Endothelial cell of umbilical vein (primary cell): ENCODE measurements at regions not wholly inside any gene's neighbourhood (a gene's known extent, or its start where the extent isn't known, plus 50 kb on each side); places are given as distances from the start of the nearest gene placed in this dataset.

ENCODE experiments used
- BruUV-seq: library from RNA; stranded (reverse); fragments of 400-500 nt; replicated peaks from 2 replicates; lab custom pipeline; 2021; lab: Mats Ljungman, UMichigan
- CTCF ChIA-PET: fragments of 300-600, 350-600 bp; sonication (Branson Sonifier 250); formaldehyde crosslinking; loops from one replicate; lab custom pipeline; 2021; ENCODE audit warnings: antibody characterized with exemption, inconsistent platforms; lab: Charles Lee
- POLR2A ChIA-PET: fragments of 300-600, 350-600 bp; sonication (Branson Sonifier 250); formaldehyde crosslinking; loops from one replicate; lab custom pipeline; 2021; ENCODE audit warnings: antibody characterized with exemption, inconsistent platforms; lab: Charles Lee
- DNase-seq: peaks from one replicate; pipeline ENCODE4 v3.0.0-alpha.2; 2011; ENCODE audit warnings: low read depth, low spot score
- FAIRE-seq: peaks from 2 replicates; lab custom pipeline; 2011; peaks lifted over from hg19 to GRCh38; lab: Jason Lieb, UNC
- H2AFZ ChIP-seq: 2 replicates; pipeline ENCODE4 v1.6.0; 2012; ENCODE audit warnings: low read depth, low read length, control low read depth, inconsistent platforms
- H3K27ac ChIP-seq: 2 replicates; pipeline ENCODE4 v1.5.1; 2011; ENCODE audit warnings: low read depth, mild to moderate bottlenecking, control low read depth, low read length, moderate library complexity; ENCODE audit not compliant: insufficient read depth
- H3K27me3 ChIP-seq, 2 experiments: 2 replicates each; pipeline versions ENCODE4 v1.6.0 to v1.6.1; 2011; ENCODE audit warnings: low read length in 2 of 2, mixed read lengths in 1 of 2; ENCODE audit not compliant: control insufficient read depth in 2 of 2, insufficient read depth in 2 of 2
- H3K36me3 ChIP-seq, 2 experiments: 2 replicates in 1 of 2; 3 replicates in 1 of 2; pipeline ENCODE4 v1.5.1; 2011; ENCODE audit warnings: low read length in 2 of 2, mild to moderate bottlenecking in 1 of 2, moderate library complexity in 1 of 2; ENCODE audit not compliant: control insufficient read depth in 2 of 2, insufficient read depth in 2 of 2; ENCODE audit errors: extremely low read depth in 1 of 2
- H3K4me1 ChIP-seq: 3 replicates; pipeline ENCODE4 v1.5.1; 2011; ENCODE audit warnings: mild to moderate bottlenecking, low read length; ENCODE audit not compliant: control insufficient read depth, insufficient read depth; ENCODE audit errors: extremely low read depth
- H3K4me2 ChIP-seq: 2 replicates; pipeline ENCODE4 v1.6.1; 2011; ENCODE audit warnings: low read length, control low read depth, mixed read lengths; ENCODE audit not compliant: insufficient read depth
- H3K4me3 ChIP-seq, 3 experiments: fragments of 200-600 bp in 1 of 3; sonication (generic), shearing (Covaris generic) in 1 of 3; replicated peaks in 1 of 3; 2 replicates each; pipeline ENCODE4 v1.5.1; 2011 to 2016; ENCODE audit warnings: control low read depth in 3 of 3, low read length in 3 of 3, mild to moderate bottlenecking in 2 of 3, inconsistent platforms in 1 of 3, low read depth in 1 of 3, moderate library complexity in 1 of 3; ENCODE audit not compliant: insufficient read depth in 1 of 3
- H3K79me2 ChIP-seq: 2 replicates; pipeline ENCODE4 v1.6.0; 2012; ENCODE audit warnings: low read length, inconsistent platforms; ENCODE audit not compliant: control insufficient read depth, insufficient read depth
- H3K9ac ChIP-seq: replicated peaks from 2 replicates; pipeline ENCODE3; 2011; ENCODE audit warnings: low read length, control low read depth; ENCODE audit not compliant: insufficient read depth; ENCODE audit errors: extremely low read depth
- H3K9me1 ChIP-seq: replicated peaks from 3 replicates; pipeline ENCODE4 v1.6.0; 2011; ENCODE audit warnings: mild to moderate bottlenecking, low read length; ENCODE audit not compliant: control insufficient read depth, insufficient read depth; ENCODE audit errors: extremely low read depth
- H3K9me3 ChIP-seq: replicated peaks from 2 replicates; pipeline ENCODE4 v1.5.1; 2012; ENCODE audit warnings: low read length, inconsistent platforms; ENCODE audit not compliant: control insufficient read depth, insufficient read depth
- H4K20me1 ChIP-seq: replicated peaks from 2 replicates; pipeline ENCODE3; 2011; ENCODE audit warnings: mild to moderate bottlenecking, low read length; ENCODE audit not compliant: control insufficient read depth, insufficient read depth; ENCODE audit errors: extremely low read depth
- CTCF ChIP-seq, 2 donors: IDR thresholded peaks; 1 replicate in 1 of 2; 2 replicates in 1 of 2; pipeline ENCODE4 v1.5.1; 2011; ENCODE audit warnings: low read length in 2 of 2, mild to moderate bottlenecking in 2 of 2, moderate library complexity in 2 of 2, control low read depth in 1 of 2, inconsistent platforms in 1 of 2, low read depth in 1 of 2; ENCODE audit not compliant: insufficient read depth in 1 of 2; ENCODE audit errors: extremely low read depth in 1 of 2
- EZH2 ChIP-seq: IDR thresholded peaks from 2 replicates; pipeline ENCODE4 v1.6.1; 2012; ENCODE audit warnings: borderline replicate concordance, low read depth, mild to moderate bottlenecking, moderate library complexity, low read length, inconsistent platforms; ENCODE audit not compliant: severe bottlenecking
- FOS ChIP-seq: IDR thresholded peaks from 2 replicates; pipeline ENCODE4 v1.6.1; 2011; ENCODE audit warnings: mild to moderate bottlenecking, low read length, moderate library complexity, borderline replicate concordance; ENCODE audit not compliant: insufficient read depth
- GATA2 ChIP-seq: IDR thresholded peaks from 2 replicates; pipeline ENCODE4 v1.7.0; 2011; ENCODE audit warnings: low read depth, mild to moderate bottlenecking, moderate library complexity, mixed read lengths, low read length; ENCODE audit not compliant: insufficient read length, insufficient read depth
- JUN ChIP-seq: IDR thresholded peaks from 2 replicates; pipeline ENCODE4 v1.6.1; 2011; ENCODE audit warnings: borderline replicate concordance, low read depth; ENCODE audit not compliant: insufficient read length, insufficient read depth
- MAX ChIP-seq: IDR thresholded peaks from 2 replicates; pipeline ENCODE4 v1.6.1; 2011; ENCODE audit not compliant: insufficient read depth, insufficient read length
- MYC ChIP-seq: IDR thresholded peaks from one replicate; pipeline ENCODE4 v1.6.1; 2011; ENCODE audit warnings: mild to moderate bottlenecking, low read depth, low read length
- POLR2A ChIP-seq: IDR thresholded peaks from 2 replicates; pipeline ENCODE4 v1.6.1; 2012; ENCODE audit warnings: low read depth, mild to moderate bottlenecking, control low read depth, low read length
- POLR2AphosphoS5 ChIP-seq: IDR thresholded peaks from 2 replicates; pipeline ENCODE4 v1.6.1; 2012; ENCODE audit warnings: low read depth, mild to moderate bottlenecking, control low read depth, low read length, moderate library complexity; ENCODE audit not compliant: insufficient read depth
- dilution Hi-C: fragments of 300-500 bp; cut with MboI; formaldehyde crosslinking; loops from one replicate; pipeline ENCODE4 v1.15.0; 2019; ENCODE audit warnings: low sequenced_read_pairs; ENCODE audit not compliant: extremely low pct_ligation_motif_present
- intact Hi-C: fragments of 100-400 bp; cut with micrococcal nuclease; formaldehyde crosslinking; loops from one replicate; pipeline ENCODE4 v1.10.0; 2022

- Histone ChIP-seq H3K27me3 (no peaks in the 10 kb centered on the region), H4K20me1 (no peaks in the 10 kb centered on the region), H3K27ac (no peak overlapping the region), H3K4me1 (no peaks in the 10 kb centered on the region), H3K79me2 (no peaks in the 10 kb centered on the region), H2AFZ (no peak overlapping the region), H3K9me1 (no peaks in the 10 kb centered on the region), H3K9me3 (no peaks in the 10 kb centered on the region), H3K4me3 (no peak overlapping the region), H3K4me2 (no peak overlapping the region), H3K9ac (no peak overlapping the region), H3K36me3 (no peaks in the 10 kb centered on the region)
- FAIRE-seq (no peak), DNase-seq (no peak)
- intact Hi-C loops, result no loop called here
- ChIA-PET CTCF (interaction anchor here (1.4 kb wide), 1 partner anchor 8 kb away, joined by 5 read pairs; no protein-coding TSS in a partner anchor), POLR2A (no interaction called here)
- no peak for TF ChIP-seq MAX
- TF ChIP-seq POLR2AphosphoS5, result no peak
- TF ChIP-seq CTCF (IDR thresholded peaks at IDR 0.05; ENCODE audit: extremely low read depth in 1 of 2, insufficient read depth in 1 of 2, low read depth in 1 of 2, low read length in 2 of 2), result no peak
- TF ChIP-seq GATA2, result no peak
- TF ChIP-seq POLR2A, result no peak
- no peak for TF ChIP-seq MYC
- TF ChIP-seq JUN, result no peak
- TF ChIP-seq EZH2, result no peak
- TF ChIP-seq FOS, result no peak
- no TSS peak for BruUV-seq
- dilution Hi-C loops, result no loop called here
Observed at GRCh38 chr18:55123361-55123760, 164.1 kb upstream of the CCDC68 start.
